Activated CD8-positive, alpha-beta T cell treated with anti-CD3 and anti-CD28 coated beads for 36 hours (primary cell): ENCODE measurements at regions not wholly inside any gene's neighbourhood (a gene's known extent, or its start where the extent isn't known, plus 50 kb on each side); places are given as distances from the start of the nearest gene placed in this dataset.

Source experiments
- ATAC-seq: fragments of 200-7000 bp; cut with Tn5 transposase; one replicate; pipeline ENCODE4 v1.10.0; 2021; ENCODE audit warnings: mild to moderate bottlenecking, moderate library complexity
- CTCF ChIA-PET: fragments of 350-600 bp; sonication (Branson Sonifier 250); formaldehyde crosslinking; loops from one replicate; lab custom pipeline; 2021; ENCODE audit warnings: antibody characterized with exemption; lab: Charles Lee
- POLR2A ChIA-PET: fragments of 350-600 bp; sonication (Branson Sonifier 250); formaldehyde crosslinking; loops from one replicate; lab custom pipeline; 2021; ENCODE audit warnings: antibody characterized with exemption; lab: Charles Lee
- DNase-seq: peaks from one replicate; pipeline ENCODE4 v3.0.0-alpha.2; 2020
- H3K27ac Mint-ChIP-seq: one replicate; pipeline ENCODE4 v1.8.0; 2021; ENCODE audit warnings: mild to moderate bottlenecking, mixed read lengths
- H3K27me3 Mint-ChIP-seq: one replicate; pipeline ENCODE4 v1.8.0; 2021; ENCODE audit warnings: mixed read lengths
- H3K36me3 Mint-ChIP-seq: one replicate; pipeline ENCODE4 v1.8.0; 2021; ENCODE audit warnings: low read depth, mixed read lengths
- H3K4me1 Mint-ChIP-seq: one replicate; pipeline ENCODE4 v1.8.0; 2021; ENCODE audit warnings: low read depth, mixed read lengths
- H3K4me3 Mint-ChIP-seq: one replicate; pipeline ENCODE4 v1.8.0; 2021; ENCODE audit warnings: mild to moderate bottlenecking, moderate library complexity, mixed read lengths
- H3K9me3 Mint-ChIP-seq: one replicate; pipeline ENCODE4 v1.8.0; 2021; ENCODE audit warnings: mixed read lengths
- intact Hi-C: fragments of 100-400 bp; cut with micrococcal nuclease; formaldehyde crosslinking; loops from one replicate; pipeline ENCODE4 v1.10.0; 2022
- TF ChIP-seq, protein P1 (sequence below): fragments of 200-600 bp; IDR thresholded peaks from one replicate; pipeline ENCODE4 v1.8.0; 2022; ENCODE audit warnings: antibody characterized with exemption, mild to moderate bottlenecking

DNA sequence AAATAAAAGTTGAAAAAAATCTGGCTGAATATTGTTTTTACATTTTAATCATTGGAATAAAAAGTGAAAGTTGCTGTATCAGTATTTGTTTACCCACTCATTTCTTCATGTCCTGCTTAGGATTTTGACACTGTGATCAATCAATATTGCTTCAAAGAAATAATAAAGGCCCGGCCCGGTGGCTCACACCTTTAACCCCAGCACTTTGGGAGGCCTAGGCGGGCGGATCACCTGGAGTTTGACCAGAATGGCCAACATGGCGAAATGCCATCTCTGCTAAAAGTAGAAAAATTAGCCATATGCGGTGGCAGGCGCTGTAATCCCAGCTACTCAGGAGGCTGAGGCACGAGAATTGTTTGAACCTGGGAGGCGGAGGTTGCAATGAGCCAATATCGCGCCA is 93.7 kb upstream of the CTNND2 start:
- H3K4me3 Mint-ChIP-seq: no peak overlapping the region
- TF ChIP-seq, protein P1, sequence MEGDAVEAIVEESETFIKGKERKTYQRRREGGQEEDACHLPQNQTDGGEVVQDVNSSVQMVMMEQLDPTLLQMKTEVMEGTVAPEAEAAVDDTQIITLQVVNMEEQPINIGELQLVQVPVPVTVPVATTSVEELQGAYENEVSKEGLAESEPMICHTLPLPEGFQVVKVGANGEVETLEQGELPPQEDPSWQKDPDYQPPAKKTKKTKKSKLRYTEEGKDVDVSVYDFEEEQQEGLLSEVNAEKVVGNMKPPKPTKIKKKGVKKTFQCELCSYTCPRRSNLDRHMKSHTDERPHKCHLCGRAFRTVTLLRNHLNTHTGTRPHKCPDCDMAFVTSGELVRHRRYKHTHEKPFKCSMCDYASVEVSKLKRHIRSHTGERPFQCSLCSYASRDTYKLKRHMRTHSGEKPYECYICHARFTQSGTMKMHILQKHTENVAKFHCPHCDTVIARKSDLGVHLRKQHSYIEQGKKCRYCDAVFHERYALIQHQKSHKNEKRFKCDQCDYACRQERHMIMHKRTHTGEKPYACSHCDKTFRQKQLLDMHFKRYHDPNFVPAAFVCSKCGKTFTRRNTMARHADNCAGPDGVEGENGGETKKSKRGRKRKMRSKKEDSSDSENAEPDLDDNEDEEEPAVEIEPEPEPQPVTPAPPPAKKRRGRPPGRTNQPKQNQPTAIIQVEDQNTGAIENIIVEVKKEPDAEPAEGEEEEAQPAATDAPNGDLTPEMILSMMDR: no peak
- intact Hi-C loops: no loop called here
- no peaks in the 10 kb centered on the region for H3K36me3 Mint-ChIP-seq
- CTCF ChIA-PET: no interaction called here
- DNase-seq (no peak), ATAC-seq (no peak)
- POLR2A ChIA-PET: no interaction called here
- H3K27me3 Mint-ChIP-seq: no peaks in the 10 kb centered on the region
- no peak overlapping the region for H3K27ac Mint-ChIP-seq
- H3K9me3 Mint-ChIP-seq: no peaks in the 10 kb centered on the region
- H3K4me1 Mint-ChIP-seq: no peaks in the 10 kb centered on the region

DNA sequence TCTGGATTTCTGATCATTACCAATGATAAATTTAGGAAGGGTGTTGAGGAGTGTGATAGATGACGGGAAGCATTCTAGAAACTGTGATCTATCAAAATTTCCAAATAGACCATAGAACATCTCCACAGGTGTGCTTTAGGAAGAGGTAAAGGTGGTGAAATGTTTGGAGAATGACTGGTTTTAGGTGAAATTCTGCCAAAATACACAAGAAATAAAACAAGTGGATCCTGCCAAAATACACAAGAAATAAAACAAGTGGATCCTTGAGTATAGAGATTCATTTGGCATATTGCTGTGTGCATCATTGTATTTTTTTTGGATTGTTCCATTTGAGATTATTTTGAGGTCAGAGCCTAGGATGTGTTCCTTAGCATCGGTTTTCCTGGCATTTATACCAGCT is 88.3 kb upstream of the CTNND2 start:
- no peaks in the 10 kb centered on the region for H3K4me1 Mint-ChIP-seq
- ATAC-seq (no peak), DNase-seq (no peak)
- ChIA-PET POLR2A (no interaction called here), CTCF (no interaction called here)
- no peaks in the 10 kb centered on the region for H3K27me3 Mint-ChIP-seq
- no peak overlapping the region for H3K4me3 Mint-ChIP-seq
- TF ChIP-seq, protein P1: no peak
- H3K36me3 Mint-ChIP-seq: no peaks in the 10 kb centered on the region
- intact Hi-C loops: no loop called here
- H3K9me3 Mint-ChIP-seq: no peaks in the 10 kb centered on the region
- no peak overlapping the region for H3K27ac Mint-ChIP-seq

DNA sequence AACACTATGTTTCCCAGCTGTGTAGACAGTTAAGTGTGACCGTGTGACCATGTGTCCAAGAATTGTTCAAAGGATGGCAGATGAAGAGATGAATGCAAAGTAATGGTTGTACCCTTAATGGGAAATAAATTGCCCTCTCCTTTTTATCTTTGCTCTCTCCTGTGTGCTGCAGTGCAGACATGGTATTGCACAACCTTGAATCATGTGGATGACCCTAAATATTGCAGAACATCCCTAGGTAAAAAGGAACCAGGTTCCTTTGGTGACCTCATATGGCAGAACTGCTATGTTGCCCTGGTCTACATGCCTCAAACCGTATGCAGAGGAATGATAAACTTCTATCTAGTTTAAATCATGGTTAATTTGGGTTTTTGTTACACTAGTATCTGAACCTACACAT is 81.7 kb upstream of the CTNND2 start:
- ATAC-seq (no peak), DNase-seq (no peak)
- Mint-ChIP-seq H3K9me3 (peaks cover 5% of the 10 kb centered on the region), H3K36me3 (no peaks in the 10 kb centered on the region), H3K4me3 (no peak overlapping the region), H3K27ac (no peak overlapping the region), H3K27me3 (no peaks in the 10 kb centered on the region), H3K4me1 (no peaks in the 10 kb centered on the region)
- POLR2A ChIA-PET: no interaction called here
- intact Hi-C loops: no loop called here
- CTCF ChIA-PET: no interaction called here
- TF ChIP-seq, protein P1: no peak

DNA sequence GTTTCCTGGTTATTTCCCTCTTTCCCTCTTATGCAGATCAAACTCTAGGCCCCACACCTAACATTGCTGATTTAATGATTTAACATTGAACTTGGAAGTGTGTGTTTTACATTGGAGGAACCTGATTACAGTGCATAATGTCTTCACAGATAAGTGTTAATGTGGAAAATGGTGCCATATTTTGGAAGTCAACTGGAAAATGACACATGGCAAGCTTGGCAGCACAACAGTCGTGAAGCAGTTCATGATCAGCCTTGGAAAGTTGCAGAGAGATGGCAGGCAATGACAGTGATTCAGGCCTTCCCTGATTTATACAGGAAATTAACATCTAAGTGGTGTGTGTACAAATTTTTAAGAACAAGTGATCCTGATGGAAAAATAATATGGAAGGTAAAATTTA is 80.0 kb upstream of the CTNND2 start:
- ChIA-PET POLR2A (no interaction called here), CTCF (no interaction called here)
- H3K27me3 Mint-ChIP-seq: no peaks in the 10 kb centered on the region
- ATAC-seq (no peak), DNase-seq (no peak)
- TF ChIP-seq, protein P1: no peak
- H3K27ac Mint-ChIP-seq: no peak overlapping the region
- H3K4me1 Mint-ChIP-seq: no peaks in the 10 kb centered on the region
- H3K4me3 Mint-ChIP-seq: no peak overlapping the region
- intact Hi-C loops: no loop called here
- peaks cover 5% of the 10 kb centered on the region for H3K9me3 Mint-ChIP-seq
- no peaks in the 10 kb centered on the region for H3K36me3 Mint-ChIP-seq

DNA sequence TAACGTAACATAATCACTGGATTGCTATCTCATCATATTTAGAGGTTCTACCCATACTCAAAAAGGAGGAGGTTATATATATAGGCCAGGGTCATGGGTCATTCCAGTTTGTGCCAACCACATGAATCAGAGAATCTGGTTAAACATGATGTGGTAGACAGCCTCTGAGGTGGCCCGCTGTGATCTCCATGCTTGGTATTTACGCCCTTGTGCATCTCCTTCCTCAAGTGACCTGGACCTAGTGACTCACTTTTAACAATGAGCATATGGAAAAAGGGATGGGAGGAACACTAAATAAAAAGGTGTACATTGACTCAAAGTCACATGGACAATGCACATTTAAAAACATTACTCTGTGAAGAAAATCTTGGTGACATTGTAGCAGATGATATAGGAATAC is 77.7 kb upstream of the CTNND2 start:
- intact Hi-C loops: no loop called here
- peaks cover 5% of the 10 kb centered on the region for H3K9me3 Mint-ChIP-seq
- TF ChIP-seq, protein P1: no peak
- CTCF ChIA-PET: no interaction called here
- H3K4me3 Mint-ChIP-seq: no peak overlapping the region
- no peaks in the 10 kb centered on the region for H3K4me1 Mint-ChIP-seq
- no peaks in the 10 kb centered on the region for H3K27me3 Mint-ChIP-seq
- no peaks in the 10 kb centered on the region for H3K36me3 Mint-ChIP-seq
- H3K27ac Mint-ChIP-seq: no peak overlapping the region
- DNase-seq (no peak), ATAC-seq (no peak)
- POLR2A ChIA-PET: no interaction called here
